ENCODE measurements at regions not wholly inside any gene's neighbourhood (a gene's known extent, or its start where the extent isn't known, plus 50 kb on each side); places are given as distances from the start of the nearest gene placed in this dataset.

GRCh38 chr11:71067753-71068152 lies 184.6 kb downstream of the SHANK2 start (continued):
- TF ChIP-seq CREB1 (IDR thresholded peaks at IDR 0.05) (no peak), CBX8 (IDR thresholded peaks at IDR 0.05; ENCODE audit: borderline replicate concordance, low read depth, low read length) (no peak)

All from H1 (cell line).